Stimulated activated CD4-positive, alpha-beta T cell treated with anti-CD3 and anti-CD28 coated beads, Interleukin-12 subunit alpha, Interleukin-12 subunit beta, amount 100 ng/mL, for 4 hours (primary cell): ENCODE measurements at regions not wholly inside any gene's neighbourhood (a gene's known extent, or its start where the extent isn't known, plus 50 kb on each side); places are given as distances from the start of the nearest gene placed in this dataset.
"Not testable (repeated sequence)": the region's sequence is repeated elsewhere in the genome, so short reads cannot be mapped to it uniquely, and the experiment has no call there.

Source experiments
- DNase-seq: peaks from one replicate; pipeline ENCODE4 v3.0.0-alpha.2; 2020

DNA sequence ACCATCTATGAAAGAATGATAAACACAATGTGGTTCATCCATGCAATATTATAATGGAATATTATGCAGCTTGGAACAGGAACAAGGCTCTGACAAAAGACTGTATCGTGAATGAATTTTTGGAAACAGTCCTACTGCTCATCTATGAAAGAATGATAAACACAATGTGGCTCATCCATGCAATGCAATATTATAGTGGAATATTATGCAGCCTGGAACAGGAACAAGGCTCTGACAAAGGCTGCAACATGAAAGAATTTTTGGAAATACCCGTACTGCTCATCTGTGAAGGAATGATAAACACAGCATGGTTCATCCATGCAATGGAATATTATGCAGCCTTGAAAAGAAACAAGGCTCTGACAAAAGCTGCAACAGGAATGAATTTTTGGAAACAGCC is 158.8 kb downstream of the CRLF2 start:
- not testable (repeated sequence) for DNase-seq

DNA sequence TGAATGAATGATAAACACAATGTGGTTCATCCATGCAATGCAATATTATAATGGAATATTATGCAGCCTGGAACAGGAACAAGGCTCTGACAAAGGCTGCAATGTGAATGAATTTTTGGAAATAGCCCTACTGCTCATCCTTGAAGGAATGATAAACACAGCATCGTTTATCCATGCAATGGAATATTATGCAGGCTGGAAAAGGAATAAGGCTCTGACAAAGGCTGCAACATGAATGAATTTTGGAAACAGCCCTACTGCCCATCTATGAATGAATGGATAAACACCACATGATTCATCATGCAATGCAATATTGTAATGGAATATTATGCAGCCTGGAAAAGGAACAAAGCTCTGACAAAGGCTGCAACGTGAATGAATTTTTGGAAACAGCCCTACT is 159.4 kb downstream of the CRLF2 start:
- DNase-seq = no peak

DNA sequence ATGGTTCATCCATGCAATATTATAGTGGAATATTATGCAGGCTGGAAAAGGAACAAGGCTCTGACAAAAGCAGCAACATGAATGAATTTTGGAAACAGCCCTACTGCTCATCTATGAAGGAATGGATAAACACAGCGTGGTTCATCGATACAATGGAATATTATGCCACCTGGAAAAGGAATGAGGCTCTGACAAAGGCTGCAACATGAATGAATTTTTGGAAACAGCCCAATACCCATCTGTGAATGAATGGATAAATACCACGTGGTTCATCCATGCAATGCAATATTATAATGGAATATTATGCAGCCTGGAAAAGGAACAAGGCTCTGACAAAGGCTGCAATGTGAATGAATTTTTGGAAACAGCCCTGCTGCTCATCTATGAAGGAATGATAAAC is 160.4 kb downstream of the CRLF2 start:
- DNase-seq = no peak

DNA sequence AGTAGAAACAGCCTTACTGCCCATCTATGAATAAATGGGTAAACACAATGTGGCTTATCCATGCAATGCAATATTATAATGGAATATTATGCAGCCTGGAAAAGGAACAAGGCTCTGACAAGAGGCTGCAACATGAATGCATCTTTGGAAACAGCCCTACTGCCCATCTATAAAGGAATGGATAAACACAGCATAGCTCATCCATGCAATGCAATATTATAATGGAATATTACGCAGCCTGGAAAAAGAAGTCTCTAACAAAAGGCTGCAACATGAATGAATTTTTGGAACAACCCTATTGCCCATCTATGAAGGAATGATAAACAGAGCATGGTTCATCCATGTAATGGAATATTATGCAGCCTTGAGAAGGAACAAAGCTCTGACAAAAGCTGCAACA is 161.0 kb downstream of the CRLF2 start:
- DNase-seq = no peak

DNA sequence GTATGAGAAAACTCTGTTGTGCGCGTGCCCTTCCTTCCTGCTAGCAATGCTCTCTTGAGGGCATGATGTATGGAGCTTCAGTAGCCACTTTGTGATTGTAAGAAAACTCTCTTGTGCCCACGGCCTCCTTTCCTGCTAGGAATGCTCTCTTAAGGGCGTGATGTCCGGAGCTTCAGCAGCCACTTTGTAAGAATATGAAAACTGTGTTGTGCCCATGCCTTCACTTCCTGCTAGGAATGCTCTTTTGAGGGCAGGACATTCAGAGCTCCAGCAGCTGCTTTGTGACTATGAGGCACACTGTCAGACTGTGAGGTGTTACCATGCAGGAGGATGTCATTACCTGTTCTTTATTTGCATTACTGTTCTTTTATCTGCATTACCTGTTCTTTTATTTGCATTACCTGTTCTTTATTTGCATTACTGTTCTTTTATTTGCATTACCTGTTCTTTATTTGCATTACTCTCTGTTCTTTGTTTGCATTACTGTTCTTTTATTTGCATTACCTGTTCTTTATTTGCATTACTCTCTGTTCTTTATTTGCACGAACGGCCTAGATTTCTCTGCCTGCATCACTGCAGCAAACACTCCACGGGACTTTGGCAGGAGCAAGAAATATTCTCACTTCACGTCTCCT is 166.7 kb downstream of the CRLF2 start:
- DNase-seq = no peak

DNA sequence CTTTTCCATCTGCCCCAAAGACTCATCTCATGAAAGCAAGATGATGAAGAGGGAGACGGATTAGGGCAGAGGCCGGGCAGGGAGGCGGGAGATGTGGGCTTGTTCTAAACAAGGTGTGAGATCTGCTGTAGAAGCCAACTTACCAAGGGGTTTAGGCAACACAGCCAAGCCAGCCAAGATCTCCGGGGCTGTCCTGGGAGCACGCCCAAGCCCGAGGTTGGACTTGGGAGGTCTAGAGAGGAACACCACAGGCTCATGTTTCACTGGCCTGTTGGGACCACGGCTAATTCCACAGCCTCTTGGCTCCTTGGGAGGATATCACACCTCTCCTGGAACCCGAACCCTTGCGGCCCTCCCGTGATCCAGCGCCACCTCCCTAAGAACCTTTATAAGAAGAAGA is 171.4 kb downstream of the CRLF2 start:
- no peak for DNase-seq

DNA sequence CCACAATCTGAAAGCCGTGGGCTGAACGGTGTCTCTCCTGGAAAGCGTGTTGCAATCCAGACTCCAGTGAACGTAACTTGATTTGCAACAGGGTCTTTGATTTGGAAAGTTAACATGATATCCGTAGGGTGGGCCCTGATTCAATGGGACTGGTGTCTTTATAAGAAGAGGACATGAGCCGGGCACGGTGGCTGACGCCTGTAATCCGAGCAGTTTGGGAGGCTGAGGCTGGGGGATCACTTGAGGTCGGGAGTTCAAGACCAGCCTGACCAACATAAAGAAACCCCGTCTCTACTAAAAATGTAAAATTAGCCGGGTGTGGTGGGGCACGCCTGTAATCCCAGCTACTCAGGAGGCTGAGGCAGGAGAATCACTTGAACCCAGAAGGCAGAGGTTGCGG is 176.5 kb downstream of the CRLF2 start:
- not testable (repeated sequence) for DNase-seq

DNA sequence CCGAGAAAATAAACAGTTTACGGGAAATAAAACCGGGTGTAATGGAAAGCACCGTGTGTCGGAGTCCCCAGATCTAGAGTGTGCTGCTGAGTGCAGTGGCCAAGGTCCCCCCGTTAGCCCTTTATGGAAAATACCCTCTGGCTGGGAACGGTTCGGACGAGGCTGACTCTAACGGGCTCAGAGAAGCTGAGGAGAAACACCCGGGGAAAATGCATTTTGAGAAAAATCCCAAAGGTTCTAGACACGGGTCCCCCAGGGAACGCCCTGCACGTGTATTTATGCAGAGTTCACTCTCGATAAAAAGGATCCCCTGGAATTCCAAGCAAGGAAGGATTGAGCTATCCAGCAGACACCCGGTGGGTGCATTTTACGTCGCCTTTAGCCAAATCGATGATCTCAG is 177.2 kb downstream of the CRLF2 start:
- no peak for DNase-seq

DNA sequence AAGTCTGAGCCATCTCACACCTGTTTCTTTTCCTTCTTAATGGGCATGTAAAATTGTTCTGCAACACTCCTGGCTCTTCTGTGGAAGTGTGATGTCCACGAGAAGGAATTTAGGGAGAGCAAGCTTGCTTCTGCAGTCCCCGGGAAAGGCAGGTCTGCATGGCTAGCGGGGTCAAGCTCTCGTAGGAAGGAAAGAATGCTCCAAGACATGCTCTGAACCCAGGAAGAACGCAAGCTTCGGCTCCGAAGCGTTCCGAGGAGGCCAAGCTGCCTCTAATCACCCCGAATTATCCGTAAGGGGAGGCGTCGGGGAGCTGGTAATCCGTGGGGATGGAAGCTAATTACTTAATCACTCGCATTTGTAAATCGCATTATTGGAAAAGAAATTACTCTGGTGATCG is 177.7 kb downstream of the CRLF2 start:
- no peak for DNase-seq

DNA sequence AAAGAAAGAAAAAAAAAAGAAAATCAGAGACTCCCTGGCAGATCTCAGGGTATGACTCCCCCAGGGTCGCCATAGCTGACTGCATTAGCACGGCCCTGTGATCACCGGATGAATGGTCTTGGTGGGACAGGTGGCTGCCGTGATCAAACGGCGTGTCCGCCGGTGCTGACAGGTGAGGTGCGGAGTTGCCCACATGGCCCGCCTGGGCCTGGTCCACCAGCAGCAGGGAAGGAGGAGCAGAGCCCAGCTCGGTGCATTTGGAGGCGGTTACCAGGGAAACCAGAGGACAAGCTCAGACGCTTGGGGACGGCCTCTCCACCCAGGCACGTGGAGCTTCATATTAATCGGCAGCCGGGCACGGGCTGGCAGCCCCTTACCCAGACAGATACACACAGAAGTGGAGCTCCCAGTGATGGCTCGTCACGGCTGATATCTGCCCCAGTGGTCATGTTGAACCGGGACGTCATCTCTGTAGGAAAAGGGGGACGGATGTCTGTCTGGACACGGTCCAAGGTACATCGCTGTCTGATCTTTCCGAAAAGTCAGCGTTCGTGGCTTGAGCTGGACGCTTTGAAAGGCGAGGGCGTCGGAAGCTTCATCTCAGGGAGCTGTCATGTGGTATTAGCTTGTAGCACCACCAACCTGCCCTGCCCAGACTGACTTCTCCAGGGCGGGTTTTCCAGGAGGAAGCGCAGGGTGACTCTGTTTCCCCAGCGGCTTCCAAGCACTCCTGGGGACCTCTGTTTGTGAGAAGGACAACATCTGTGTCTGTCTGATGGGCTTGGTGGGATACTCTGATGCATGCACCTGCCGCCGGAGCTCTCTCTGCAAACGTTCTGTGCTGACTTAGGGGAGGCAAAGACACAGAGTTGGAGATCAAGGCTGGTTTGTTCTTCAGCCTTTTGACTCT is 180.7 kb downstream of the CRLF2 start:
- DNase-seq = no peak

DNA sequence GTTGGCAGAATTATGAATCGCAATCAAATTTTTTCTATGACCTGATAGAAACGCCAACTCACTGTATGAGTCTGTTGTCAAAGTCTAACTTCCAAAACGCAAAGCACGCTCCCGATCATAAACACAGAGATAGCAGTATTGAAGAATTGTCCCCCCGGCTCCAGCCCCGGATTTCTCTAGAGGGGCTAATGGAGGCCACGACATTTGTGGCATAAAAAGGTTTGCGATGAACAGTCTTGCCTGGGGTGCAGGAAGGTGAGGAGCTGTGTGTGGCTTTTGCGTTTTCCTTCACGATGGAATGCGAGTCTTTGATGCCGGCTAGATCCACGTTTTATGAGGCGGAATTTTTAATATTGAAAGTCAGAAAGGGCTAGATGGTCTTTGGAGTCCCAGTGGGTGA is 183.0 kb downstream of the CRLF2 start:
- DNase-seq = no peak

DNA sequence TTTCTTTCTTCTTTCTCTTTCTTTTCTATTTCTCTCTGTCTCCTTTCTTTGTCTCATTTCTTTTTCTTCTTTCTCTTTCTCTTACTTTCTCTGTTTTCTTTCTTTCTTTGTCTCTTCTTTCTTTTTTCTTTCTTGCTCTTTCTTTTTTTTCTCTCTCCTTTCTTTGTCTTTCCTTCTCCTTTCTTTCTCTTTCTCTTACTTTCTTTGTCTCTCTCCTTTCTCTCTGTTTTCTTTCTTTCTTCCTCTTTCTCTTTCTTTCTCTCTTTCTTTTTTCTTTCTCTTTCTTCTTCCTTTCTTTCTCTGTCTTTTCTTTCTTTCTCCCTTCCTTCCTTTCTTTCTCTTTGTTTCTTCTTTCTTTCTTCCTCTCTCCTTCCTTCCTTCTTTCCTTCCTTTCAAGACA is 184.8 kb downstream of the CRLF2 start:
- DNase-seq = no peak

DNA sequence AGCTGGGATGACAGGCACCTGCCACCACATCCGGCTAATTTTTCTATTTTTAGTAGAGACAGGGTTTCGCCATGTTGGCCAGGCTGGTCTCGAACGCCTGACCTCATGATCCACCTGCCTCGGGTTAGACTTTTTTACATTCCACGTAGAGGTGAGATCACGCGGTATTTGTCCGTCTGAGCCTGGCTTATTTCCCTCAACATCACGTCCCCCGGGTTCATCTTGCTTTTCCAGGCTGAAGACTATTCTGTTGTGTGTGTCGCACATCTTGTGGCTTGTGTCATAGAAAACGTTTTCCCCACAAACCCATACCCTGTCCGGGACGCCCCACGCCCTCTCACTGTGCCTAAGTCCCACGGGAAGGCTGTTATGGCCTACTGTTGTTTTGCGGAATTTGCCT is 185.3 kb downstream of the CRLF2 start:
- no peak for DNase-seq

DNA sequence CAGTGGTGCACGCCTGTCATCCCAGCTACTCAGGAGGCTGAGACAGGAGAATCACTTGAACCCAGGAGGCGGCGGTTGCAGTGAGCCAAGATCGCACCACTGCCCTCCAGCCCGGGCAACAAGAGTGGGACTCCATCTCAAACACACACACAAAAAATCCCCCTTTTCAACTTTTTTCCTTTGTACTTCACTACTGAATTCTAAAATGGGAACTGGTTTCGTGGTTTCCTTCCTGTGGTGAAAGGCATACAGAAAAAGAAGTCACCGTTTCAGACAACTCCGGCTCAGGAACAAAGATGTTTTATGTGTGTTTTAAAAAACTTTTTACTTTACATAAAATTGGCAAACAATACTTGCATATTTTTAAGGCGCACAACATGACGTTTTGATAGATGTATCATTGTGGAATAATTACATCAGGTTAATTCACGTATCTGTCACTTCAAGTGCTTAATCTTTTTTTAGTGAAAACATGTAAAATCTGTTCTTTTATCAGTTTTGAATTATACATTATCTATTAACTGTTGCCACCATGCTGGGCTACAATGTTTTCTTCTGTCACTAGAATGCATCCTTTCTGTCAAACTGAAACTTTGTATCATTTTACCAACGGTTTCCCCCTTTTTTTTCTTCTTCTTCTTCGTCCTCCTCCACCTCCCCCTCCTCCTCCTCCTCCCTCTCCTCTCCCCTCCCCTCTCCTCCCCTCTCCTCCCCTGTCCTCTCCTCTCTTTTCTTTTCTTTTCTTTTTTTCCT is 186.0 kb downstream of the CRLF2 start:
- DNase-seq = no peak

DNA sequence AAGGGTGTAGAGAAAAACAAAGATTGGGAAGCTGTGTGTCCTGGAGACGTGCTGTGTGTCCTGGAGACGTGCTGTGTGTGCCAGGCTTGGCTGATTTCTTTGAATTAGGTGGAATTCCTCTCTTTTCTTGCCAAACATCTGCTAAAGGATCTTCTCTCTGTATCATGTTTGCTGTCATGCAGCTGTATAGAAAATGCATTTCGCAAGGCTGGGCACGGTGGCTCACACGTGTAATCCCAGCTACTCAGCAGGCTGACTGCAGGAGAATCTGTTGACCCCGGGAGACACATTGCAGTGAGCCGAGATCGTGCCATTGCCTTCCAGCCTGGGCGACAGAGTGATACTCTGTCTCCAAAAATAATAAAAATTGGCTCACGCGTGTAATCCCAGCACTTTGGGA is 187.0 kb downstream of the CRLF2 start:
- no peak for DNase-seq

DNA sequence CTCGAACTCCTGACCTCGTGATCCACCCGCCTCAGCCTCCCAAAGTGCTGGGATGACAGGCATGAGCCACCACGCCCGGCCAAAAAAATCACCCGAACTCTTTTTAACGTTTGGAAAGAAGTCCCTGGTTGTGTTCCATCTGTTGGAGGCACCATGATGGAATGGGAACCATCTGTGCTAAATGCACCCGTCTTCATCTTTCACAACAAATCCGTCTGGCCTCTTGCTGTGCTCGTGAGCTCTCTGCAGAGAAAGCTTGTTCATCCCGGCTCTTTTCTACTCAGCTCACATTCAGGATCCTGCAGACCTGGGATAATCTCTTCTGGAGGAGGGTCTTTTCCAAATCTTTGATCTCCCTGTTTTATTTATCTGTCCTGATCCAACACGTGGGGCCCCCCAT is 188.8 kb downstream of the CRLF2 start:
- no peak for DNase-seq

DNA sequence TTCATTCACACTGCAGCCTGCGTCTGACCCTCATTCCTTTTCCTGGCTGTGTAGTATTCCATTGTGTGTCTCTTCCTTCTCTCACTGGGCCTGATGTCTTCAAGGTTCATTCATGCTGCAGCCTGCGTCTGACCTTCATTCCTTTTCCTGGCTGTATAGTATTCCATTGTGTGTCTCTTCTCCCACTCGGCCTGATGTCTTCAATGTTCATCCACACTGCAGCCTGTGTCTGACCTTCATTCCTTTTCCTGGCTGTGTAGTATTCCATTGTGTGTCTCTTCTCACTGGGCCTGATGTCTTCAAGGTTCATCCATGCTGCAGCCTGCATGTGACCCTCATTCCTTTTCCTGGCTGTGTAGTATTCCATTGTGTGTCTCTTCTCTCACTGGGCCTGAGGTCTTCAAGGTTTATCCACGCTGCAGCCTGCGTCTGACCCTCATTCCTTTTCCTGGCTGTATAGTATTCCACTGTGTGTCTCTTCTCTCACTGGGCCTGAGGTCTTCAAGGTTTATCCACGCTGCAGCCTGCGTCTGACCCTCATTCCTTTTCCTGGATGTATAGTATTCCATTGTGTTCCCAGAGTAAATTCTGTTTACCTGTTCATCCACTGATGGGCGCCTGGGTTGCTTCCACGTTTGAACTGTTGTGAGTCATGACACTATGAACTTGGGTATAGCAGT is 191.0 kb downstream of the CRLF2 start:
- DNase-seq = not testable (repeated sequence)

DNA sequence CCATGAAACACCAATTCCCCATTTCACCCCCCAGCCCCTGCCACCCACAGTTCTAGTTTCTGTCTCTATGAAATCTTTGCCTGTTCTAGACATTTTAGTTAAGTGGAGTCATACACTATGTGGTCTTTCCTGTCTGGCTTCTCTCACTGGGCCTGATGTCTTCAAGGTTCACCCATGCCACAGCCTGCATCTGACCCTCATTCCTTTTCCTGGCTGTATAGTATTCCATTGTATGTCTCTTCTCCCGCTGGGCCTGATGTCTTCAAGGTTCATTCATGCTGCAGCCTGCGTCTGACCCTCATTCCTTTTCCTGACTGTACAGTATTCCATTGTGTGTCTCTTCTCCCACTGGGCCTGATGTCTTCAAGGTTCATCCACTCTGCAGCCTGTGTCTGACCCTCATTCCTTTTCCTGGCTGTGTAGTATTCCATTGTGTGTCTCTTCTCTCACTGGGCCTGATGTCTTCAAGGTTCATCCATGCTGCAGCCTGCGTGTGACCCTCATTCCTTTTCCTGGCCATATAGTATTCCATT is 191.7 kb downstream of the CRLF2 start:
- DNase-seq = no peak

DNA sequence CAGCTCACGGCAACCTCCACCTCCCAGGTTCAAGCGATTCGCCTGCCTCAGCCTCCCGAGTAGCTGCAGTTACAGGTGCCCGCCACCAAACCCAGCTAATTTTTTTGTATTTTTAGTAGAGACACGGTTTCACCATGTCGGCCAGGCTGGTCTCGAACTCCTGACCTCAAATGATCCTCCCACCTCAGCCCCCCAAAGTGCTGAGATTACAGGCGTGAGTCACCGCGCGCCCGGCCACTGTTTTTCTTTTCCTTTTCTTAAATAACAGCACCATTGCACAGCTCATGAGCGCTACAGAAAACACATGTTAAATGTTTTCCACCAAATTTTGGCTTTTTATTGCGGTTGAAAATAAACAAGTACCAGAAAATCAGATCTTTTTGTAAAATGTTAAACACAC is 195.5 kb downstream of the CRLF2 start:
- not testable (repeated sequence) for DNase-seq

DNA sequence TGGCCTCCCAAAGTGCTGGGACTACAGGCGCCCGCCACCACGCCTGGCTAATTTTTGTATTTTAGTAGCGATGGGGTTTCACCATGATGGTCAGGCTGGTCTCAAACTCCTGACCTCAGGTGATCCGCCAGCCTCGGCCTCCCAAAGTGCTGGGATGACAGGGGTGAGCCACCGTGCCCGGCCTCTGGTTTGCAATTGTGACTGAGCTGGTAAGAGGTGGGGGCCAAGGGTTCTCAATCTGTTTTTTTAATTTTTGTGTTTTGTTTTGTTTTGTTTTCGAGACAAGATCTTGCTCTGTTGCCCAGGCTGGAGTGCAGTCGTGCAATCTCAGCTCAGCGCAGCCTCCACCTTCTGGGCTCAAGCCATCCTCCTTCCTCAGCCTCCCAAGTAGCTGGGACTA is 196.2 kb downstream of the CRLF2 start:
- not testable (repeated sequence) for DNase-seq

DNA sequence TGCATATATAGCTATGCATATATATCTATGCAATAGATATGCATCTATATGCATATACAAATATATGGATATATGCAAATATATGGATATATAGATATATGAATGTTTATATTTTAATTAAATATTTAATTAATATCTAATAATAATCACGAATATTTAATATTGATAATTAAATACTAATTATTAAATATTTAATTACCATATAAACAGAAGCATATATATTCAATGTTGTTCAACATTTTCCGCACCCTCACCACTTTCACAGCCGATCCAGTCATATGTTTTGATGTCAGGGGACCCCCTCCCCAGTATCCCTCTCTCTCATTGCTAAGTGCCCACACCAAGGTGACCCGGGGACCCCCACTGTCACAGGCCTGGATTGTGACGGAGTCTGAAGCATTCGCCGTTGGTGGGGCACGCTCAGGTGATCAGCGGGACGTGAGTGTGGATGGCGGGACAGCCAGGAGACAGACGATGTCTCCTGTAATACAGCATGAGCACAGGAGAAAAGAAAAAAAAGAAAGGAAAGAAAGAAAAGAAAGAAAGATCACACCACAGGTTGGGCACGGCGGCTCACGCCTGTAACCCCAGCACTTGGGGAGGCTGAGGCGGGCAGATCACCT is 199.7 kb downstream of the CRLF2 start:
- no peak for DNase-seq

DNA sequence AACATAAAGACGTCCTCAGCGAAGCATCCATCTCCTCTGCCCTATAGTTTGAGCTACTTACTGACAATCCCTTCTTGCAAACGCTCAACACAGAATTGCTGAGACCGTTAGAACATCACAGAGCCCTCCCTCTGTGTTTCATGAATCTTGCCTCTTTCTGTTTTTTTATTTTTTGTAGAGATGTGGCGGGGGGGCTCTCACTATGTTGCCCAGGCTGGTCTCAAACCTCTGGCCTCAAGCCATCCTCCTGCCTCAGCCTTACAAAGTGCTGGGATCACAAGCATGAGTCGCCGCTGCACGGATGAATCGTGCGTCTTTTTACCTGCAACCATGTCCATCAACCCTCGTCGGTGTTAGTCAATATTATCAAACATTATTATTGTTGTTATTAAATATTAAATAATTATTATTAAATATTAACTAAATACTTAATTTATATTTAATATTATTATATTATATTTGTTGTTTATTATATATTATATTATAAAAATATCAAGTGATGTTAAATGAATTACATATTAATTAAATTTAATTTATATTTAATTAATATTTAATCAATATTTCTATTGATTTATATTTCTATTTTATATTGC is 200.7 kb downstream of the CRLF2 start:
- no peak for DNase-seq
